ENCODE measurements at regions not wholly inside any gene's neighbourhood (a gene's known extent, or its start where the extent isn't known, plus 50 kb on each side); places are given as distances from the start of the nearest gene placed in this dataset.

DNA sequence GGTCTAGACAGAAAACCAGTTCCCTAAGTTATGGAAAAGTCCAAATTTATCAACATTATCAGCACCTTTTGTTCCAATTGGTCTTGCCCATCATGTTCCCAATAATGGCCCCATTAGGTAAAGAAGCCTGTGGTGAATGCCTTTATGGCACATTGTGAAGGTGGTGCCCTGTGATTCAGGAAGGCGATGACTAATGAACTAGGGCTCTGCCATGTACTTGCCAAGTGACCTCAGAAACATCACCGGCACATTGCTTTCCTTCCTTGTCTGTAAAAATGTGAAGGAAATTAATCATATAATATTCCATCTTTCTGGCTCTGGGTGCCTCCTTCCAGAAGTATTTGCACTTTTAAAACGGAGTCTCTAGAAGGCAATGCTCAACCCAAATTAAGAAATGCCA, 132.3 kb downstream of the UNC5CL start:
- DNase-seq, result no peak

- no peak for DNase-seq
These were observed 134.3 kb downstream of the UNC5CL start for GRCh38 chr6:40904583-40905194.

DNA sequence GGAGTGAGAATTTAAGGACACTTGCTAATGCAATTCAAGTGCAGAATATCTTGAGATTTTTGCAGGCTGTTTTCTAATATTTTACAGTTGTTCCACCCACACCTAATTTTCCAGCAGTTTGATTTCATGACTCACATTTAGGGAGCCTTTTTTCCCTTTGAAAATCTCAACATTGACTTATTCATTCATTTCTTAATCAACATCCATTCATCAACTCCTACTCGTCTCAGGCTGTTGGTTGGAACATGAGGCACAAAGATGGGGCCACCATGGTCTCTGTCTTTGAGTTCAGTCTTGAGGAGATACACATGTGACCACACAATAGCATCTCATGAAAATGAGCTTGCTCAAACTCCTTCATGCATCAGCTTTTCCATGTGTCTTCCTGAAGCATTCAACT, 135.6 kb downstream of the UNC5CL start:
- no peak for DNase-seq

GRCh38 chr6:40901322-40902055, 137.5 kb downstream of the UNC5CL start:
- no peak for DNase-seq

DNA sequence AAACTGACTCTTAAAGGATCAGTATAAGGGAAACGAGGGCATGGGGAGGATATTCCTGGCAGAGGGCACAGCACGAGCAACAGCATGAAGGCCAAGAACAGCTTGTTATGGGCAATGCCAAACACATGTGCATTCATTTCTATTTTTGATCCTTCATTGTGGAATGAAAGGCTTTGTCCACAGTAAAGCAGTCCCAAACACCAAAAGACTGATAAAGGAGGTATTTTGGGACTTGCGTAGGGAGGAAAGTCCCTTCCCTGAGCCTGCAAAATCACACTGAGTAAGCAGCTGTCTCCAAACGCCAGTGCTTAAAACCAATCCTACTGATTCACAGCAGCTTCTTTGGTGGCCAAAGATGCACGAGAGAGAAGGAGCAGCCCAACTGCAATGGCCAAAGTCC, 138.2 kb downstream of the UNC5CL start:
- DNase-seq, result no peak

DNA sequence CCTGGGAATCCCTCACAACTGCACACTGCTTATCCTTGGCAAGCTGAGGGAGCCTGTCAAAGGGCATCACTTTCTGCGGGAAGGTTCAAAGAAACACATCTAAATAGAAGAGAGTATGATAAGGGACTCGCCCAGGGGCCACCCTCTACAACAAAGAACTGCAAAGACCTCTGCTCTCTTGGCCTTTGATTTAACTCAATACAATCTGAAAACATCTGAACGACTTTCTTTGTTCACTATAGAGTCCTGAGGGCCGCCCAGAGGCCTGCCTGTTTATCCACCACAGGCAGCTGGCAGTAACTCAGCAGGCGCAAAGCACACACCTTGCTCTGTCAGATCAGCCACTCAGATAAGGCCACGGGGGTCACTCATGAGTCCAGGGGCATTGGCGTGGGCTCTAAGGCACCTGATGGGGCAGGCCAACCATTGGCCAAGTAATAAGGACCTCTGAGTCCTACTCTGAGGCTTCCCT, 139.3 kb downstream of the UNC5CL start:
- no peak for DNase-seq

DNA sequence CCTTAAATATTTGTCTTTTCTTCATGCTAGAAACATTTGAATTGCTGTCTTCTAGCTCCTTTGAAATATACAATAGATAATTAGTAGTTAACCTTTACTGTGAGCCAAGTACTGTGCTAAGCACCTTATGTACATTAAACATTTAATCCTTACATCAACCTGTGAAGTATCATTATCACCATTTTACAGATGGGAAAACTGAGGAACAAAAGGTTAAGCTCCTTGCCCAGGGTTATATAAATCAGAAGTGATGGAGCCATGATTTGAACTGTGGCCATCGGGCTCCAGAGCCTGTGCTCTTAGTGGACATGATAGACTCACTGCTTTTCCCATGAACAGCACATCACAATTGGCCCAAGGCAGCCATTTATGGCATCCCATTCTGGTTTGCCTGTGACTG, 140.9 kb downstream of the UNC5CL start:
- no peak for DNase-seq

- DNase-seq, result no peak
These were observed 141.5 kb downstream of the UNC5CL start for GRCh38 chr6:40897390-40898003.

DNA sequence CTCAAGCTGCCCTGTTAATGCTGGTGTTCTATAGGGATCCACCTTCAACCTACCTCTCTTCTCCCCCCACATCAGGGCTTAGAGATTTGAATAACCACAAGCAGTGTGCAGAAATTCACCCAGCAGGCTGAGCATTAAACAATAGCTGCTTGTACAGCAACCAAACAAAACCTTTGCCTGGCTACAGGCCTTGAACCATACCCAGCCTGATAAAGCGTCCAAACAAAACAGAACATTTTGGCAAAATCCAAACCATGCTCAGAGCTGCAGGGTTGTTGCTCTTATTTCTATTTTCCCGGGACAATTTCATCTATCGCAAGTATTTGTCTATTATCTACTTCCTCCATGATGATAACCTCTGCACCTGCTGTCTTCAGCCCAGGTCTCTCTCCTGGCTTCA, 142.3 kb downstream of the UNC5CL start:
- no peak for DNase-seq

- peak; percentile 36 for DNase-seq
These were observed 143.8 kb downstream of the UNC5CL start for GRCh38 chr6:40894962-40895799.

DNA sequence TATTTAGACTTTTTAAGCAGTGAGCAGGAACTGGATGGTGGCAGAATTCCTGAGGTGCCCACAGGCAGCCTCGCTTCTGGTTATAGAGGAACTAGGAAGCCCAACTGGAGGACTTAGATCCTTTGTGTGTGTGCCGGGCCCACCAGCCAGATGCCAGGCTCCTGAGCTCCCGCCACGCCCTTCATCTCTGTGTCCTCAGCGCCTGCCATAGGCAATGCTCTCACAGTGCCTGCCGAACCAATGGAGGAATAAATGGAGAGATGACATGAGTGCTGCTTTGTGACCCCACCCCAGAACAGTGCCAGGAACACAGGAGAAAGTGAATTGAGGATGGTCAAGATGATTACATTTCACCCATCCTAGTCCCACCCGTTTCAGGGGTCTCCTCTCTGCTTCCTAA, 146.0 kb downstream of the UNC5CL start:
- DNase-seq, result no peak

GRCh38 chr6:40892223-40892622, 146.8 kb downstream of the UNC5CL start:
- DNase-seq, result no peak

GRCh38 chr6:40891686-40892085, 147.3 kb downstream of the UNC5CL start:
- no peak for DNase-seq

GRCh38 chr6:40891131-40891530, 147.9 kb downstream of the UNC5CL start:
- no peak for DNase-seq

- no peak for DNase-seq
These were observed 149.7 kb downstream of the UNC5CL start for GRCh38 chr6:40889137-40889832.

DNA sequence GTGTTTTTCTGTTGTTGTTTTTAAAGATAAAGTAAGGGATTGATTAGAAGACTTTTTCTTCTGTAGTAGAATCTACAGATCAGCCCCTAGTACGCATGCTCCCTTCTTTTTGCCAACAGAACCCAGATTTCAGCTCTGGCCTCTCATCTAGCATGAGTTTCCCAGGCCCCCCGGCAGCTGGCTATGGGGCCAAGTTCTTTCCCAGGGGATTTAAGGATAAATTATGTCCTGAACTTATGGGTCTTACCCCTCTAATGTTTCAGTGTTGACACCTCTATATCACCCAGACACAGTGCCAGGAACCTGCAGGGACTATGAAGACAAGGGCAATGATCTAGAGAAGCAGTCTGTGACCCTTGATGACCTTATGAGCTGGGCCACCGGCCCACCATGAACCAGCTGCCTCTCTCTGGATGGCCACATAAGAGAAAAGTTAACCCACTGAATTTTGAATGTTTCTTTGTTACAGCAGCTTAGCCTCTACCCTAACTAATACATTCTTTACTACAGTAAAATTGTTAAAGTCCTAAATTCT, 150.5 kb downstream of the UNC5CL start:
- peak; percentile 79 for DNase-seq

DNA sequence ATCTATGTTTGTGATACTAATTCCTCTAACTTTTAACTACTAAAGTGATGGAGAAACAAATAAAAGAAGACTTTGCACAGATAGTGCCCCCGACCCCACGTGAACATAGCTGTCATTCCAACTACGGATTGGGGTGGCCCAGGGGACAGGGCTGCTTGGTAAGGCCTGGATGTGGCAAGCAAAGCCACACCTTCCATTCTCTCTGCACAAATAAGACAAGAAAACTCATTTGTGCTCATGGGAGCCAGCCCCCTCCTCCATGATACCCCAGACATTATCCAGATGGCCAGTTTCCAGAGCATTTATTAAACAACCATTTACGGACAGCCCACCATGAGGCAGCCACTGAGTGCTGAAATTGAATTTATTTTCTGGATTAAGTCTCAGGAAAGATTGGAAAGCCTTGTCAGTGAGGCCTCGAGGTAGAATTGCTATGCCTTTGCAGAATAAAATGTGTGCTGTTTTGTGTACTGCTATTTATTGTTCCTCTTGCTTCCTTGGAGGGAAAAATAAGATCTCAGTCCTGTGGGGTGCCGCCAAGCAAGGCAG, 151.2 kb downstream of the UNC5CL start:
- peak; percentile 52 for DNase-seq

DNA sequence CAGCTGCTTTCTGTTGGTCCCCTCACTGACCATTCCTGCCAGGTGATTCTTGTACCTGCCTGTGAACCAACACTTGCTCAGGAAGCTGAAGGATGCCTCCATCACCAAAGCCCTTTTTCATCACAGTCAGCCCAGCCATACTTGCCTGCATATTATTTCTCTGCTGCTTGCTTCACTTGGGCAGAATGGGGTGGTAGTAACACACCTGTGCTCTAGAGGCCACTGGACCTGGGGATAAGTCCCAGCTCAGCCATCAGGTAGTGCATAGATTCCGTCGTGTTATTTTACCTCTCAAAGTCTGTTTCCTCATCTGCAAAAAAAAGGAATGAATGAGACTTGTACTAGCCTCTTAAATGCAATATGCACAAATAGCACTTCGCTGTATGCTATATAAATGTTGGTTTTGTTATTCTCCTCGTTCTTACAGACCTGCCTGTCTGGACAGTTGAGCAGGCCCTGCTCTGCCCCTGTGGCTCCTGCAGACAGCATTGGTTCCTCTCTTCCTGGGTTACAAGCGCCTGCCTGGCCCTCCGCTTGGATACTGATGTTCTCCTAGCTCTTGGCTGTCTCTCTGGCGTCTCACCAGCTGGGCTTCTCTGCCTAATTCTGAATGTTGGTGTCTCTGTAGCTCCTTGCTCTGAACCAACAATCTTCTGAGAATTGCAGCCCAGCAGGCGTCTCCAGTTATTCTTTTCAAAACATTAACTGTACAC, 151.8 kb downstream of the UNC5CL start:
- no peak for DNase-seq

DNA sequence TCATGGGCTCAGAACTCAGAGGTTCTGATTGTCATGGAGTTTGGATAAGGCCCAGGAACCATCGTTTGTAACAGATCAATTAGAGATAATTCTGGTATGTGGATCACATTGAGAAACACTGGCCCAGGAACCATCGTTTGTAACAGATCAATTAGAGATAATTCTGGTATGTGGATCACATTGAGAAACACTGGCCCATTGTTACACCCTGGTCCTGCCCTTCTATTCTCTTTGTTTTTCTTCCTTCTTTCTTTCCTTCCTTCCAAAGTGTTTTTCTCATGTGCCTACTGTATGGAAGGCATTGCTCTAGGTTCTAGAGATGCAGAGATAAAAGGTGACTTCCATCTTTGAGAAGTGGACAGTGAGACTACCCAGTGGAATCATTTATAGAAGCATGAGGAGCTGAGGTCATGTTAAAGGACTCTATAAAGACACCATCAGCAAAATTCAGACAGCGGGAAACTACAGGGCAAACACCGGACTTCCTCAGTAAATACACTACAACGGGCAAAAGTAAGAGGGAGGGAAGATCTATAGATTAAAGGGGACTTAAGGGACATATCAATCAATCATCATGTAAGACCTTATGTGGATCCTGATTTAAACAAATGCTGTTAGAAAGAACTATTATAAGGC, 153.8 kb downstream of the UNC5CL start:
- DNase-seq, result no peak

GRCh38 chr6:40882323-40882997, 156.6 kb downstream of the UNC5CL start:
- DNase-seq, result peak; percentile 93

Data from NCI-H82 (cell line).